SK-N-MC (cell line): ENCODE measurements at regions not wholly inside any gene's neighbourhood (a gene's known extent, or its start where the extent isn't known, plus 50 kb on each side); places are given as distances from the start of the nearest gene placed in this dataset.

Source experiments
- DNase-seq: peaks from one replicate; pipeline ENCODE4 v3.0.0-alpha.2; 2011; ENCODE audit warnings: low read depth, low spot score
- H3K27ac ChIP-seq: fragments of 200-600 bp; sonication (generic); 2 replicates; pipeline ENCODE4 v1.5.1; 2016; ENCODE audit warnings: mixed run types
- H3K36me3 ChIP-seq: fragments of 200-600 bp; sonication (generic); 2 replicates; pipeline ENCODE4 v1.6.1; 2017; ENCODE audit warnings: antibody characterized with exemption, low read length, mixed read lengths; ENCODE audit not compliant: insufficient read depth
- H3K4me3 ChIP-seq: fragments of 200-600 bp; sonication (generic); 2 replicates; pipeline ENCODE4 v1.5.1; 2016
- H3K9ac ChIP-seq: fragments of 200-600 bp; sonication (generic); 2 replicates; pipeline ENCODE4 v1.8.0; 2017; ENCODE audit warnings: mixed run types, mixed read lengths; ENCODE audit not compliant: insufficient read length
- H3K9me3 ChIP-seq: fragments of 200-600 bp; sonication (generic); 2 replicates; pipeline ENCODE4 v1.6.1; 2017; ENCODE audit warnings: low read depth, mild to moderate bottlenecking, antibody characterized with exemption, low read length, moderate library complexity, mixed read lengths
- EZH2 ChIP-seq: fragments of 200-600 bp; sonication (generic); IDR thresholded peaks from one replicate; pipeline ENCODE4 v1.6.1; 2017; ENCODE audit warnings: antibody characterized with exemption
- FOXP2 ChIP-seq: optimal IDR thresholded peaks from 2 replicates; pipeline ENCODE3; 2011; ENCODE audit warnings: mild to moderate bottlenecking, moderate library complexity; ENCODE audit not compliant: insufficient read depth; ENCODE audit errors: extremely low read length, control extremely low read depth
- POLR2AphosphoS5 ChIP-seq: IDR thresholded peaks from 2 replicates; pipeline ENCODE4 v1.6.1; 2012; ENCODE audit warnings: mild to moderate bottlenecking, low read depth, low read length, borderline replicate concordance

- DNase-seq: no peak
- Histone ChIP-seq H3K9me3 (peaks cover 8% of the 10 kb centered on the region; the same call in 1 of the 2 replicates), H3K27ac (no peak overlapping the region), H3K4me3 (no peak overlapping the region), H3K9ac (no peak overlapping the region), H3K36me3 (no peaks in the 10 kb centered on the region)
- TF ChIP-seq EZH2: no peak
- no peak for TF ChIP-seq POLR2AphosphoS5
- TF ChIP-seq FOXP2: no peak
Observed at GRCh38 chr3:163809540-163809993, 1268.7 kb downstream of the SI start.

DNA sequence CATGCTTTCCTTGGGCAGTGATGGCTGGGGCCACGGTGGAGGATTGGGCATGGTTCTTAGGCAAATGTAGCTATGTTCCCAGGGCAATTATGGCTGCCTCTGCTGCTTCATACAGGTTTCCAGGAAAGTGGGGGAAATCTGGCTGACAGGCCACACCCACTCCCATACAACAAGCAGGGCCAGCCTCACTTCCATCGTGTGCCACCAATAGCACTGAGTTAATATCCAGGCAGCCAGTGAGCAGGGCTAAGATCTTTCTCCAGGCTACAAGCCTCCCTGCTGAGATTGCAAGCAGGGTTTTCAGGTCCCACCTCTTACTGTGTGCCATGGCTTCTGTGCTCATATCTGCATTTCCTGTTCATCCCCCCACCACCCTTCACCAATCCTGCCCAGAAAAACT, 1291.9 kb downstream of the SI start:
- Histone ChIP-seq H3K27ac (peak overlapping the region; percentile 70), H3K4me3 (peak overlapping the region; percentile 7; the same call in 1 of the 2 replicates), H3K9ac (no peak overlapping the region), H3K9me3 (no peaks in the 10 kb centered on the region), H3K36me3 (no peaks in the 10 kb centered on the region)
- DNase-seq: no peak
- no peak for TF ChIP-seq POLR2AphosphoS5
- TF ChIP-seq FOXP2: no peak
- TF ChIP-seq EZH2: no peak

- Histone ChIP-seq H3K27ac (no peak overlapping the region), H3K4me3 (no peak overlapping the region), H3K9me3 (no peaks in the 10 kb centered on the region), H3K9ac (no peak overlapping the region), H3K36me3 (no peaks in the 10 kb centered on the region)
- DNase-seq: no peak
- no peak for TF ChIP-seq FOXP2
Observed at GRCh38 chr3:163785693-163786092, 1292.6 kb downstream of the SI start.

- Histone ChIP-seq H3K27ac (no peak overlapping the region), H3K9me3 (no peaks in the 10 kb centered on the region; the same call in 1 of the 2 replicates), H3K36me3 (no peaks in the 10 kb centered on the region), H3K9ac (no peak overlapping the region), H3K4me3 (no peak overlapping the region)
- DNase-seq: no peak
- TF ChIP-seq FOXP2: no peak
- no peak for TF ChIP-seq EZH2
- TF ChIP-seq POLR2AphosphoS5: no peak
Observed at GRCh38 chr3:163779396-163780344, 1298.6 kb downstream of the SI start.

DNA sequence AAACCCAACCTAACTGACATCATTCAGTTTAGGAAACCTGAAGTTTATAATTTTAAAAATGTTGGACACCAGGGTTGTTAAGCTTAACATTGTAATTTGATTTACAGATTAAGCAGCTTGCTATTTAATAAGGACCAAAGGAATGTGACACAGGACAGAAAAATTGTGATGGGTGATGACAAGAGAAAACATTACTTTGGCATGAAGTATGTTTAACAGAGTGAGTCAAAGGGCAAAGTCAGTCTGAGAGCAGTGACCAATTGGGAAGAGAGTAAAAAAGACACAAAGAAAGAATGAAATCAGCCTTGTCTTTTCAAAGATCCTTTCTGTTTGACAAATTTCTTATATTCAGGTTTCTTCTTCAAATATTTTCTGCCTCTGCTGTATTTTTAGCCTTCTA, 1301.6 kb downstream of the SI start:
- DNase-seq: no peak
- no peaks in the 10 kb centered on the region for H3K36me3 ChIP-seq
- H3K27ac ChIP-seq: no peak overlapping the region
- H3K4me3 ChIP-seq: no peak overlapping the region
- no peaks in the 10 kb centered on the region; the same call in 1 of the 2 replicates for H3K9me3 ChIP-seq
- TF ChIP-seq EZH2: no peak
- no peak for TF ChIP-seq FOXP2
- no peak overlapping the region for H3K9ac ChIP-seq

GRCh38 chr3:163773136-163773535, 1305.2 kb downstream of the SI start:
- H3K9ac ChIP-seq: no peak overlapping the region
- no peak overlapping the region for H3K4me3 ChIP-seq
- H3K36me3 ChIP-seq: no peaks in the 10 kb centered on the region
- DNase-seq: no peak
- no peak overlapping the region for H3K27ac ChIP-seq
- TF ChIP-seq FOXP2 (no peak), EZH2 (no peak), POLR2AphosphoS5 (no peak)
- H3K9me3 ChIP-seq: no peaks in the 10 kb centered on the region; the same call in 1 of the 2 replicates

GRCh38 chr3:163768048-163768447, 1310.2 kb downstream of the SI start:
- H3K9ac ChIP-seq: no peak overlapping the region
- DNase-seq: no peak
- H3K4me3 ChIP-seq: no peak overlapping the region
- H3K9me3 ChIP-seq: no peaks in the 10 kb centered on the region
- no peak for TF ChIP-seq POLR2AphosphoS5
- no peak for TF ChIP-seq FOXP2
- TF ChIP-seq EZH2: no peak
- H3K36me3 ChIP-seq: no peaks in the 10 kb centered on the region
- H3K27ac ChIP-seq: no peak overlapping the region

DNA sequence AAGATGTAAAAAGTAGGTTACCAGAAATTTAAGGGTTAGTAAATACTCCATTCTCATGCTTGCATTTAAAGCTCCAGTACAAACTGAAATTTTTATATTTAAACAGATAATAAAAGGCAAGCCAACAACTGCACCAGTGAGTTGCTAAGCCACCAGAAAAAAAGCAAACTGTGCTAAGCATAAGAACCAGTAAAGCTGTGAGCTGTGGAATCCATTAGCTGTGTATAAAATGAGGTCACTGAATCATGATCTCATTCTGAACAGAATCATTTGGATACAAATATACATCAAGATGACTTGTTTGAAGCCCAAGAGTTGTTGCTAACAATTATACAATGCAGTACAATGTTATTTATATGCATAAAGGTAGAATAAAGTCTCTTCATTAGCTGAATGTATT, 1312.2 kb downstream of the SI start:
- no peak for DNase-seq
- H3K9ac ChIP-seq: no peak overlapping the region
- H3K4me3 ChIP-seq: no peak overlapping the region
- H3K9me3 ChIP-seq: no peaks in the 10 kb centered on the region
- no peak overlapping the region for H3K27ac ChIP-seq
- no peaks in the 10 kb centered on the region for H3K36me3 ChIP-seq
- no peak for TF ChIP-seq FOXP2
- no peak for TF ChIP-seq EZH2
- TF ChIP-seq POLR2AphosphoS5: no peak
